Eye (tissue), 1 donor: ENCODE measurements at regions not wholly inside any gene's neighbourhood (a gene's known extent, or its start where the extent isn't known, plus 50 kb on each side); places are given as distances from the start of the nearest gene placed in this dataset.
"Not testable (repeated sequence)": the region's sequence is repeated elsewhere in the genome, so short reads cannot be mapped to it uniquely, and the experiment has no call there.

Experiments used
- DNase-seq: peaks from one replicate; pipeline ENCODE4 v3.0.0-alpha.2; 2015

- not testable (repeated sequence) for DNase-seq
These were observed 261.2 kb downstream of the RTP5 start for GRCh38 chr2:242130682-242131081.

GRCh38 chr2:242159921-242160320, 290.4 kb downstream of the RTP5 start:
- not testable (repeated sequence) for DNase-seq

DNA sequence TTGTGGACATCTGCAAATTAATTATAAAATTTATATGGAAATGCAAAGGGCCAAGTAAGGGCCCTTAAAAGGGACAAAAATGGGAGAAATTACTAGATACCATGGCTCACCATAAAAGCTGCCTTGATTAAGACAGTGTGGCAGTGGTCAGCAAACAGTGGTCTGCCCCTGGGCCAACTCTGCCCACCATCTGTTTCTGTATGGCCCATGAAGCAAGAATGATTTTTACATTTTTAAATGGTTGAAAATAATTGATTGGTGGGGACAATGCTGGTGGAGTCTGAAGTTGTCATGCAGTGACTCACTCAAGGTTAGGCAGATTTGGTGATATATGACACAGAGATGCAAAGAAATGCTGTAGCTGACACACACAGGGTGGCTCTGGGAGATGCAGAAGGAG, 295.6 kb downstream of the RTP5 start:
- not testable (repeated sequence) for DNase-seq

DNA sequence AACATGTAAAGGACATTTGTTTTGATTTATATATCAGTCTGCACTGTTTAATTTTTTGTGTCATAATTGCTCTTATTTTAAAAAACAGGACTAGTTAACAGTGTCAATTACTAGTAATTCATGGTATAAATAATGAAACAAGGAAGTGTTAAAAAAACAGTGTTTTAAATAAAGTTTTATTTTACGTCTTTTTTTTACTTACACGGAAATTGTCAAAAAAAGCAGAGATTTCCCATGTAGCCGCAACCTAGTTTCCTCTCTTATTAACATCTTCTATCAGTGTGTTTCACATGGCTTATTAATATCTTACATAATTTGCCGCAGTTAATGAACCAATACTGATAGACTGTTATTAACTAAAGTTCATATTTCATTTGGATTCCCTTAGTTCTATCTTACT, 301.8 kb downstream of the RTP5 start:
- not testable (repeated sequence) for DNase-seq
